ENCODE measurements at regions not wholly inside any gene's neighbourhood (a gene's known extent, or its start where the extent isn't known, plus 50 kb on each side); places are given as distances from the start of the nearest gene placed in this dataset.

- CTCF ChIA-PET = interaction anchor here (0.7 kb wide), 1 partner anchor 264 kb away, joined by 3 read pairs; no protein-coding TSS in a partner anchor
- BruUV-seq (replicated peaks) = no TSS peak
- DNase-seq = no peak
- H3K27ac ChIP-seq (ENCODE audit: low read length) = no peak overlapping the region
- TF ChIP-seq, protein P1, sequence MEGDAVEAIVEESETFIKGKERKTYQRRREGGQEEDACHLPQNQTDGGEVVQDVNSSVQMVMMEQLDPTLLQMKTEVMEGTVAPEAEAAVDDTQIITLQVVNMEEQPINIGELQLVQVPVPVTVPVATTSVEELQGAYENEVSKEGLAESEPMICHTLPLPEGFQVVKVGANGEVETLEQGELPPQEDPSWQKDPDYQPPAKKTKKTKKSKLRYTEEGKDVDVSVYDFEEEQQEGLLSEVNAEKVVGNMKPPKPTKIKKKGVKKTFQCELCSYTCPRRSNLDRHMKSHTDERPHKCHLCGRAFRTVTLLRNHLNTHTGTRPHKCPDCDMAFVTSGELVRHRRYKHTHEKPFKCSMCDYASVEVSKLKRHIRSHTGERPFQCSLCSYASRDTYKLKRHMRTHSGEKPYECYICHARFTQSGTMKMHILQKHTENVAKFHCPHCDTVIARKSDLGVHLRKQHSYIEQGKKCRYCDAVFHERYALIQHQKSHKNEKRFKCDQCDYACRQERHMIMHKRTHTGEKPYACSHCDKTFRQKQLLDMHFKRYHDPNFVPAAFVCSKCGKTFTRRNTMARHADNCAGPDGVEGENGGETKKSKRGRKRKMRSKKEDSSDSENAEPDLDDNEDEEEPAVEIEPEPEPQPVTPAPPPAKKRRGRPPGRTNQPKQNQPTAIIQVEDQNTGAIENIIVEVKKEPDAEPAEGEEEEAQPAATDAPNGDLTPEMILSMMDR (conservative IDR thresholded peaks at IDR 0.05; ENCODE audit: low read depth, low read length) = no peak
- TF ChIP-seq EZH2 (IDR thresholded peaks at IDR 0.05; ENCODE audit: low read length, unreplicated experiment) (no peak), EZH2phosphoT487 (IDR thresholded peaks at IDR 0.05; ENCODE audit: borderline replicate concordance, low read length) (no peak)
- no peak overlapping the region for H3K4me3 ChIP-seq (ENCODE audit: low read length)
- H3K9me3 ChIP-seq (ENCODE audit: low read length) = no peaks in the 10 kb centered on the region
- no peaks in the 10 kb centered on the region for H3F3A ChIP-seq (ENCODE audit: low read length, unreplicated experiment)
- H3K27me3 ChIP-seq (ENCODE audit: low read length) = no peaks in the 10 kb centered on the region
- H4K20me1 ChIP-seq (ENCODE audit: low read length) = no peaks in the 10 kb centered on the region
- no peak for ATAC-seq
- H3K4me1 ChIP-seq (ENCODE audit: insufficient read depth, low read length) = no peaks in the 10 kb centered on the region
- H3K9ac ChIP-seq (ENCODE audit: low read length) = no peak overlapping the region
- intact Hi-C loops (cut with micrococcal nuclease) = loop anchor here (5.0 kb wide), 1 partner anchor 63 kb away; no protein-coding TSS in a partner anchor
- H3K4me2 ChIP-seq (ENCODE audit: low read length) = no peak overlapping the region
- no peak overlapping the region for H2AFZ ChIP-seq (ENCODE audit: low read length)
- POLR2A ChIA-PET (ENCODE audit: unreplicated experiment) = no interaction called here
- H3K36me3 ChIP-seq (ENCODE audit: low read depth, low read length) = peaks cover 5% of the 10 kb centered on the region; the same call in 1 of the 2 replicates
- no peaks in the 10 kb centered on the region for H3K9me2 ChIP-seq (replicated peaks; ENCODE audit: low read length)
- no peaks in the 10 kb centered on the region for H3K79me2 ChIP-seq (ENCODE audit: low read length)
Observed at GRCh38 chr6:144479991-144480390, 194.9 kb downstream of the UTRN start.

- POLR2A ChIA-PET (ENCODE audit: unreplicated experiment) = no interaction called here
Observed at GRCh38 chr6:144480473-144480872, 195.3 kb downstream of the UTRN start.

DNA sequence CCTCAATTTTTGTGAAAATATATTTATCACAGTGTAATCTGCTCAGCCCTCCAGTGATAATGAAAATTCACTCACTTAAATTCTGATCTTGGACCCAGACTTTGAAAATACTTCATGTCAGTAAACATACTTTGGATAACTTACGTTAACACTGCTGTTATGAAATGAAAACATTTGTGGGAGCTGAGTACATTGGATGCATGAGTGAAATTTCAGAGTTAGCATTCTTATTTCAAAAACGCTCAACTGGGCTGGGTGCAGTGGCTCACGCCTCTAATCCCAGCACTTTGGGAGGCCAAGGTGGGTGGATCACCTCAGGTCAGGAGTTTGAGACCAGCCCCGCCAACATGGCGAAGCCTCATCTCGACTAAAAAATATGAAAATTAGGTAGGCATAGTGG is 196.4 kb downstream of the UTRN start:
- CTCF ChIA-PET = interaction anchor here (1.0 kb wide), 1 partner anchor 377 kb away, joined by 3 read pairs; no protein-coding TSS in a partner anchor
- Histone ChIP-seq H3K79me2 (ENCODE audit: low read length) (no peaks in the 10 kb centered on the region), H3K4me3 (ENCODE audit: low read length) (no peak overlapping the region), H3K4me2 (ENCODE audit: low read length) (no peak overlapping the region), H3K27me3 (ENCODE audit: low read length) (no peaks in the 10 kb centered on the region), H2AFZ (ENCODE audit: low read length) (no peak overlapping the region), H3K27ac (ENCODE audit: low read length) (no peak overlapping the region), H3K9me3 (ENCODE audit: low read length) (no peaks in the 10 kb centered on the region), H3K9me2 (replicated peaks; ENCODE audit: low read length) (no peaks in the 10 kb centered on the region), H3K36me3 (ENCODE audit: low read depth, low read length) (peaks cover 7% of the 10 kb centered on the region), H3F3A (ENCODE audit: low read length, unreplicated experiment) (no peaks in the 10 kb centered on the region), H3K9ac (ENCODE audit: low read length) (no peak overlapping the region), H3K4me1 (ENCODE audit: insufficient read depth, low read length) (no peaks in the 10 kb centered on the region), H4K20me1 (ENCODE audit: low read length) (no peaks in the 10 kb centered on the region)
- intact Hi-C loops (cut with micrococcal nuclease) = loop anchor here (5.0 kb wide), 1 partner anchor 64 kb away; no protein-coding TSS in a partner anchor
- TF ChIP-seq EZH2 (IDR thresholded peaks at IDR 0.05; ENCODE audit: low read length, unreplicated experiment) = no peak
- TF ChIP-seq EZH2phosphoT487 (IDR thresholded peaks at IDR 0.05; ENCODE audit: borderline replicate concordance, low read length) = no peak
- TF ChIP-seq, protein P1 (conservative IDR thresholded peaks at IDR 0.05; ENCODE audit: low read depth, low read length) = no peak
- no TSS peak for BruUV-seq (replicated peaks)
- POLR2A ChIA-PET (ENCODE audit: unreplicated experiment) = no interaction called here
- no peak for ATAC-seq
- no peak for DNase-seq

More at GRCh38 chr6:144480473-144480872, 195.3 kb downstream of the UTRN start:
- Histone ChIP-seq H3K4me1 (ENCODE audit: insufficient read depth, low read length) (no peaks in the 10 kb centered on the region), H4K20me1 (ENCODE audit: low read length) (no peaks in the 10 kb centered on the region), H3K4me2 (ENCODE audit: low read length) (no peak overlapping the region), H2AFZ (ENCODE audit: low read length) (no peak overlapping the region), H3F3A (ENCODE audit: low read length, unreplicated experiment) (no peaks in the 10 kb centered on the region), H3K36me3 (ENCODE audit: low read depth, low read length) (peaks cover 7% of the 10 kb centered on the region), H3K27ac (ENCODE audit: low read length) (no peak overlapping the region), H3K9ac (ENCODE audit: low read length) (no peak overlapping the region), H3K4me3 (ENCODE audit: low read length) (no peak overlapping the region), H3K9me2 (replicated peaks; ENCODE audit: low read length) (no peaks in the 10 kb centered on the region), H3K9me3 (ENCODE audit: low read length) (no peaks in the 10 kb centered on the region), H3K27me3 (ENCODE audit: low read length) (no peaks in the 10 kb centered on the region), H3K79me2 (ENCODE audit: low read length) (no peaks in the 10 kb centered on the region)
- TF ChIP-seq EZH2 (IDR thresholded peaks at IDR 0.05; ENCODE audit: low read length, unreplicated experiment) (no peak), EZH2phosphoT487 (IDR thresholded peaks at IDR 0.05; ENCODE audit: borderline replicate concordance, low read length) (no peak)
- TF ChIP-seq, protein P1 (conservative IDR thresholded peaks at IDR 0.05; ENCODE audit: low read depth, low read length) = no peak
- CTCF ChIA-PET = interaction anchor here (0.7 kb wide), 1 partner anchor 264 kb away, joined by 3 read pairs; no protein-coding TSS in a partner anchor
- BruUV-seq (replicated peaks) = no TSS peak
- intact Hi-C loops (cut with micrococcal nuclease) = loop anchor here (5.0 kb wide), 1 partner anchor 63 kb away; no protein-coding TSS in a partner anchor
- ATAC-seq = no peak
- no peak for DNase-seq

Measured in PC-3 (cell line).